SK-N-SH treated with all-trans-retinoic acid at 6 μM for 48 hours (cell line): ENCODE measurements at regions not wholly inside any gene's neighbourhood (a gene's known extent, or its start where the extent isn't known, plus 50 kb on each side); places are given as distances from the start of the nearest gene placed in this dataset.

Experiments
- ATAC-seq: fragments of 200-7000 bp; cut with Tn5 transposase; 3 replicates; pipeline ENCODE4 v1.9.1; 2020; ENCODE audit warnings: mild to moderate bottlenecking, moderate library complexity
- ARNTL ChIP-seq: fragments of 450-650 bp; formaldehyde crosslinking; IDR thresholded peaks from 2 replicates; pipeline ENCODE4 v1.5.0; 2020; ENCODE audit warnings: low read depth, mild to moderate bottlenecking, moderate library complexity, borderline replicate concordance
- BACH2 ChIP-seq: fragments of 250-450 bp; sonication (Bioruptor Pico); IDR thresholded peaks from 2 replicates; pipeline ENCODE4 v1.9.0; 2021; ENCODE audit warnings: mild to moderate bottlenecking, borderline replicate concordance
- CREB5 ChIP-seq: fragments of 250-450 bp; sonication (Bioruptor Pico); IDR thresholded peaks from 2 replicates; pipeline ENCODE4 v1.5.1; 2020; ENCODE audit warnings: low read depth, mild to moderate bottlenecking, moderate library complexity
- ESRRG ChIP-seq: fragments of 250-450 bp; sonication (Bioruptor Pico); IDR thresholded peaks from 2 replicates; pipeline ENCODE4 v1.6.1; 2021; ENCODE audit warnings: mild to moderate bottlenecking
- ISL1 ChIP-seq: fragments of 250-450 bp; sonication (Bioruptor Pico); IDR thresholded peaks from 2 replicates; pipeline ENCODE4 v2.1.2; 2022; ENCODE audit warnings: mild to moderate bottlenecking, moderate library complexity
- OSR1 ChIP-seq: fragments of 250-450 bp; sonication (Bioruptor Pico); IDR thresholded peaks from 2 replicates; pipeline ENCODE4 v1.8.0; 2022; ENCODE audit warnings: moderate library complexity, mild to moderate bottlenecking, inconsistent platforms
- PATZ1 ChIP-seq: fragments of 250-450 bp; sonication (Bioruptor Pico); IDR thresholded peaks from 2 replicates; pipeline ENCODE4 v1.8.0; 2020; ENCODE audit warnings: mild to moderate bottlenecking, moderate library complexity, borderline replicate concordance
- POU6F1 ChIP-seq: fragments of 250-450 bp; sonication (Bioruptor Pico); IDR thresholded peaks from 2 replicates; pipeline ENCODE4 v1.8.0; 2021; ENCODE audit warnings: low read depth, mild to moderate bottlenecking, moderate library complexity, borderline replicate concordance
- PPARA ChIP-seq: fragments of 250-450 bp; sonication (Bioruptor Pico); IDR thresholded peaks from 2 replicates; pipeline ENCODE4 v1.5.0; 2020; ENCODE audit warnings: mild to moderate bottlenecking, borderline replicate concordance
- RARB ChIP-seq: fragments of 250-450 bp; sonication (Bioruptor Pico); IDR thresholded peaks from 2 replicates; pipeline ENCODE4 v1.8.0; 2021; ENCODE audit warnings: mild to moderate bottlenecking, moderate library complexity
- SNAI2 ChIP-seq: fragments of 250-450 bp; sonication (Bioruptor Pico); IDR thresholded peaks from 2 replicates; pipeline ENCODE4 v1.5.0; 2020; ENCODE audit warnings: mild to moderate bottlenecking, moderate library complexity
- TCF4 ChIP-seq: fragments of 250-450 bp; sonication (Bioruptor Pico); IDR thresholded peaks from 2 replicates; pipeline ENCODE4 v1.8.0; 2021; ENCODE audit warnings: mild to moderate bottlenecking, moderate library complexity, borderline replicate concordance
- TOX ChIP-seq: fragments of 250-450 bp; sonication (Bioruptor Pico); IDR thresholded peaks from 2 replicates; pipeline ENCODE4 v1.8.0; 2021; ENCODE audit warnings: mild to moderate bottlenecking, moderate library complexity, borderline replicate concordance
- TSHZ2 ChIP-seq: fragments of 250-450 bp; sonication (Bioruptor Pico); IDR thresholded peaks from 2 replicates; pipeline ENCODE4 v1.5.0; 2020; ENCODE audit warnings: mild to moderate bottlenecking, moderate library complexity
- ZC3H10 ChIP-seq: fragments of 250-450 bp; sonication (Bioruptor Pico); IDR thresholded peaks from 2 replicates; pipeline ENCODE4 v1.5.1; 2021; ENCODE audit warnings: mild to moderate bottlenecking, moderate library complexity
- ZFP3 ChIP-seq: fragments of 250-450 bp; sonication (Bioruptor Pico); IDR thresholded peaks from 2 replicates; pipeline ENCODE4 v1.5.0; 2020; ENCODE audit warnings: mild to moderate bottlenecking, moderate library complexity
- ZNF565 ChIP-seq: fragments of 450-650 bp; formaldehyde crosslinking; conservative IDR thresholded peaks from 2 replicates; pipeline ENCODE4 v1.5.0; 2020; ENCODE audit warnings: low read depth, mild to moderate bottlenecking, moderate library complexity
- ZNF8 ChIP-seq: fragments of 450-650 bp; formaldehyde crosslinking; IDR thresholded peaks from 2 replicates; pipeline ENCODE4 v1.5.0; 2020; ENCODE audit warnings: mild to moderate bottlenecking, moderate library complexity

- TF ChIP-seq OSR1 (CRISPR knock-in tag), result no peak
- no peak for TF ChIP-seq PATZ1
- no peak for TF ChIP-seq POU6F1 (CRISPR knock-in tag)
- TF ChIP-seq ARNTL (CRISPR knock-in tag), result no peak
- TF ChIP-seq TOX (CRISPR knock-in tag), result no peak
- ATAC-seq, result no peak
These were observed 501.0 kb downstream of the GLRX3 start for GRCh38 chr10:130637089-130637676.

GRCh38 chr10:130638991-130639390, 502.8 kb downstream of the GLRX3 start:
- ATAC-seq, result no peak
- TF ChIP-seq RARB (CRISPR knock-in tag) (no peak), BACH2 (CRISPR knock-in tag) (no peak), TSHZ2 (CRISPR knock-in tag) (no peak), PATZ1 (no peak), SNAI2 (CRISPR knock-in tag) (no peak), TCF4 (no peak), ZFP3 (CRISPR knock-in tag) (no peak), CREB5 (CRISPR knock-in tag) (no peak), PPARA (CRISPR knock-in tag) (no peak), ARNTL (CRISPR knock-in tag) (no peak), POU6F1 (CRISPR knock-in tag) (no peak), ZC3H10 (CRISPR knock-in tag) (no peak)

GRCh38 chr10:130642926-130643325, 506.7 kb downstream of the GLRX3 start:
- no peak for ATAC-seq
- TF ChIP-seq ZC3H10 (CRISPR knock-in tag) (no peak), TOX (CRISPR knock-in tag) (no peak), RARB (CRISPR knock-in tag) (no peak), CREB5 (CRISPR knock-in tag) (no peak), ZNF8 (CRISPR knock-in tag) (no peak), OSR1 (CRISPR knock-in tag) (no peak), BACH2 (CRISPR knock-in tag) (no peak), ARNTL (CRISPR knock-in tag) (no peak), TCF4 (no peak), POU6F1 (CRISPR knock-in tag) (no peak), ESRRG (CRISPR knock-in tag) (no peak), SNAI2 (CRISPR knock-in tag) (no peak), PATZ1 (no peak), ZNF565 (CRISPR knock-in tag) (no peak), ISL1 (no peak)
